GM12878 (cell line): ENCODE measurements at regions not wholly inside any gene's neighbourhood (a gene's known extent, or its start where the extent isn't known, plus 50 kb on each side); places are given as distances from the start of the nearest gene placed in this dataset.

Source experiments
- ATAC-seq: fragments of 200-7000 bp; cut with Tn5 transposase; 3 replicates; pipeline ENCODE4 v1.9.1; 2020; ENCODE audit warnings: mild to moderate bottlenecking, moderate library complexity
- BruUV-seq: library from RNA; stranded (reverse); fragments of 400-500 nt; replicated peaks from 2 replicates; lab custom pipeline; 2021; lab: Mats Ljungman, UMichigan
- CTCF ChIA-PET: fragments of 300-600 bp; sonication (Branson Sonifier 250); formaldehyde crosslinking; extraction: SDS; loops from one replicate; lab custom pipeline; 2021; ENCODE audit warnings: inconsistent platforms; lab: Yijun Ruan, JAX
- POLR2A ChIA-PET: fragments of 350-600 bp; formaldehyde crosslinking; extraction: SDS; loops from one replicate; lab custom pipeline; 2021; ENCODE audit warnings: inconsistent platforms; lab: Charles Lee
- RAD21 ChIA-PET: fragments of 300-600 bp; sonication (Branson Sonifier 250); formaldehyde crosslinking; loops from one replicate; lab custom pipeline; 2023; ENCODE audit warnings: antibody characterized with exemption; ENCODE audit not compliant: unreplicated experiment; lab: Charles Lee
- SMC1A ChIA-PET: fragments of 300-600 bp; sonication (Branson Sonifier 250); formaldehyde crosslinking; loops from one replicate; lab custom pipeline; 2023; ENCODE audit not compliant: unreplicated experiment, uncharacterized antibody; lab: Charles Lee
- DNase-seq: peaks from one replicate; pipeline ENCODE4 v3.0.0-alpha.2; 2011; ENCODE audit warnings: low read depth, low spot score
- FAIRE-seq: peaks from 3 replicates; lab custom pipeline; 2011; peaks lifted over from hg19 to GRCh38; lab: Jason Lieb, UNC
- H2AFZ ChIP-seq: 2 replicates; pipeline ENCODE4 v1.6.0; 2011; ENCODE audit warnings: low read depth, low read length, control low read depth; ENCODE audit not compliant: control insufficient read depth
- H3K27ac ChIP-seq: 2 replicates; pipeline ENCODE4 v1.5.1; 2011; ENCODE audit warnings: control low read depth; ENCODE audit not compliant: control insufficient read depth, insufficient read depth
- H3K27me3 ChIP-seq, 2 experiments: replicated peaks in 1 of 2; 2 replicates each; pipeline versions ENCODE4 v1.6.0 to v1.6.1; 2011; ENCODE audit warnings: low read length in 1 of 2; ENCODE audit not compliant: control insufficient read depth in 2 of 2, insufficient read depth in 2 of 2
- H3K36me3 ChIP-seq, 2 experiments: 2 replicates each; pipeline ENCODE4 v1.5.1; 2011; ENCODE audit warnings: low read length in 1 of 2; ENCODE audit not compliant: control insufficient read depth in 2 of 2, insufficient read depth in 2 of 2
- H3K4me1 ChIP-seq: 2 replicates; pipeline ENCODE4 v1.6.1; 2011; ENCODE audit warnings: mild to moderate bottlenecking, low read length, moderate library complexity, mixed read lengths; ENCODE audit not compliant: control insufficient read depth, insufficient read depth
- H3K4me2 ChIP-seq: 2 replicates; pipeline ENCODE4 v1.6.0; 2011; ENCODE audit warnings: control low read depth; ENCODE audit not compliant: control insufficient read depth, insufficient read depth
- H3K4me3 ChIP-seq: fragments of 200-600 bp; sonication (generic); 2 replicates; pipeline ENCODE4 v1.5.1; 2016
- H3K79me2 ChIP-seq: 2 replicates; pipeline ENCODE4 v1.6.0; 2011; ENCODE audit warnings: low read length; ENCODE audit not compliant: control insufficient read depth, insufficient read depth
- H3K9ac ChIP-seq: 2 replicates; pipeline ENCODE4 v1.8.0; 2011; ENCODE audit warnings: low read length, control low read depth, mixed read lengths; ENCODE audit not compliant: control insufficient read depth, insufficient read depth
- H3K9me3 ChIP-seq: replicated peaks from 3 replicates; pipeline ENCODE4 v1.5.1; 2011; ENCODE audit warnings: mild to moderate bottlenecking, low read length; ENCODE audit not compliant: control insufficient read depth, insufficient read depth
- H4K20me1 ChIP-seq: 2 replicates; pipeline ENCODE4 v1.6.0; 2011; ENCODE audit not compliant: control insufficient read depth, insufficient read depth
- BHLHE40 ChIP-seq, 2 experiments: fragments of 450-650 bp in 1 of 2; IDR thresholded peaks; 2 replicates each; pipeline ENCODE4 v1.6.1; 2011 to 2017; ENCODE audit warnings: low read depth in 2 of 2, borderline replicate concordance in 1 of 2, improper control_type of control experiment in 1 of 2, low read length in 1 of 2, mild to moderate bottlenecking in 1 of 2
- BMI1 ChIP-seq: fragments of 450-650 bp; IDR thresholded peaks from 2 replicates; pipeline ENCODE4 v1.6.1; 2016; ENCODE audit warnings: mild to moderate bottlenecking, moderate library complexity, borderline replicate concordance
- CHD1 ChIP-seq: IDR thresholded peaks from 2 replicates; pipeline ENCODE4 v1.6.1; 2012; ENCODE audit warnings: low read depth, low read length, improper control_type of control experiment
- CHD4 ChIP-seq: fragments of 200-600 bp; sonication (generic); IDR thresholded peaks from 2 replicates; pipeline ENCODE4 v1.6.1; 2016; ENCODE audit warnings: mild to moderate bottlenecking
- ESRRA ChIP-seq: IDR thresholded peaks from 2 replicates; pipeline ENCODE4 v1.6.1; 2012; ENCODE audit warnings: mild to moderate bottlenecking, low read length, improper control_type of control experiment
- HCFC1 ChIP-seq: fragments of 150-350 bp; IDR thresholded peaks from 2 replicates; pipeline ENCODE4 v1.6.1; 2014; ENCODE audit warnings: low read length
- KLF5 ChIP-seq: fragments of 450-650 bp; IDR thresholded peaks from 2 replicates; pipeline ENCODE4 v1.6.1; 2014; ENCODE audit warnings: mild to moderate bottlenecking; ENCODE audit not compliant: partially characterized antibody
- NR2C2 ChIP-seq: IDR thresholded peaks from 2 replicates; pipeline ENCODE4 v1.6.1; 2011; ENCODE audit warnings: borderline replicate concordance, low read depth; ENCODE audit not compliant: control insufficient read depth, insufficient read length
- POLR2A ChIP-seq: IDR thresholded peaks from 2 replicates; pipeline ENCODE4 v1.6.1; 2011; ENCODE audit warnings: low read depth, mild to moderate bottlenecking, low read length
- POU2F2 ChIP-seq: IDR thresholded peaks from 3 replicates; pipeline ENCODE4 v1.6.1; 2011; ENCODE audit warnings: low read depth, mild to moderate bottlenecking, low read length, borderline replicate concordance
- RCOR1 ChIP-seq: conservative IDR thresholded peaks from 2 replicates; pipeline ENCODE4 v1.6.1; 2012; ENCODE audit warnings: low read depth, low read length, improper control_type of control experiment
- SMAD5 ChIP-seq: IDR thresholded peaks from 2 replicates; pipeline ENCODE4 v1.6.1; 2016; ENCODE audit warnings: antibody characterized with exemption, low read depth
- TCF7 ChIP-seq: IDR thresholded peaks from 2 replicates; pipeline ENCODE4 v1.6.1; 2014; ENCODE audit warnings: antibody characterized with exemption, borderline replicate concordance
- ZNF217 ChIP-seq: fragments of 450-650 bp; IDR thresholded peaks from 2 replicates; pipeline ENCODE4 v1.6.1; 2017; ENCODE audit warnings: antibody characterized with exemption, mild to moderate bottlenecking
- WGBS: methylation state at CpG from one replicate; pipeline ENCODE4 v1.1.6; 2016; ENCODE audit warnings: low lambda C conversion rate; ENCODE audit not compliant: insufficient replicate concordance, insufficient coverage; ENCODE audit errors: missing lambda C conversion rate; 5-methylcytosine and 5-hydroxymethylcytosine counted together
- in situ Hi-C: fragments of 300-500 bp; cut with MboI; formaldehyde crosslinking; loops from 9 replicates; pipeline ENCODE4 v1.14.3; 2018; ENCODE audit warnings: mixed read lengths
- intact Hi-C: fragments of 100-400 bp; cut with micrococcal nuclease; formaldehyde crosslinking; loops from one replicate; pipeline ENCODE4 v1.14.2; 2022; ENCODE audit not compliant: unreplicated experiment
- TF ChIP-seq, protein P1 (sequence below): fragments of 450-650 bp; IDR thresholded peaks from 2 replicates; pipeline ENCODE4 v1.6.1; 2016; ENCODE audit warnings: mild to moderate bottlenecking
- TF ChIP-seq, protein P2 (sequence below): fragments of 450-650 bp; formaldehyde crosslinking; IDR thresholded peaks from 2 replicates; pipeline ENCODE4 v1.5.0; 2022; ENCODE audit warnings: mild to moderate bottlenecking, missing genetic modification characterization
- TF ChIP-seq, protein P3 (sequence below): fragments of 450-650 bp; IDR thresholded peaks from 2 replicates; pipeline ENCODE4 v1.6.1; 2014; ENCODE audit warnings: mild to moderate bottlenecking
- TF ChIP-seq, protein P4 (sequence below): IDR thresholded peaks from 2 replicates; pipeline ENCODE4 v1.6.1; 2012; ENCODE audit warnings: low read length, inconsistent platforms

DNA sequence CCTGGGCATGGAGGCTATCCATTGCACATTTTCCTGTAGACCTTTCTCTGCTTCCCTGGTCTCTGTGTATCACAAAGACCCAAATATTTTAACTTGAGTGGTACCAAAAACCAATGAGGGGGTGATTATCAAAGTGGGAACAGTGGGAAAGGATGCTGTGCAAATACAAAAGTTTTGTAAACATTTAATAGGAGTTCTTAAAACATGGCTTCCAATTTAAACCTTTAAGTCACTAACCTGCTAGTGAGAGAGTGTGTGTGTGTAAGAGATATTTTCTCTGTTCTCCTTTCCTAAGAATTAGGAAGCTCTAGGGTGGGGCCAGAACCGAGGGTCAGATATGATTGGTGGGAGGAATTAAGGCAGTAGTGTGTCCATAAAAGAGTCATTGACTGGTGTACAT is 64.5 kb upstream of the ARHGAP5 start:
- Histone ChIP-seq H3K27ac (no peak overlapping the region), H3K36me3 (no peaks in the 10 kb centered on the region), H3K27me3 (no peaks in the 10 kb centered on the region), H2AFZ (no peak overlapping the region), H3K79me2 (no peaks in the 10 kb centered on the region), H3K4me2 (no peak overlapping the region), H4K20me1 (no peaks in the 10 kb centered on the region), H3K4me3 (no peak overlapping the region), H3K4me1 (no peaks in the 10 kb centered on the region), H3K9me3 (no peaks in the 10 kb centered on the region), H3K9ac (no peak overlapping the region)
- ChIA-PET SMC1A (interaction anchor here (0.8 kb wide), 1 partner anchor 44 kb away, joined by 3 read pairs; no protein-coding TSS in a partner anchor), CTCF (no interaction called here), POLR2A (no interaction called here), RAD21 (no interaction called here)
- ATAC-seq (no peak), DNase-seq (no peak), FAIRE-seq (no peak)
- TF ChIP-seq, protein P1, sequence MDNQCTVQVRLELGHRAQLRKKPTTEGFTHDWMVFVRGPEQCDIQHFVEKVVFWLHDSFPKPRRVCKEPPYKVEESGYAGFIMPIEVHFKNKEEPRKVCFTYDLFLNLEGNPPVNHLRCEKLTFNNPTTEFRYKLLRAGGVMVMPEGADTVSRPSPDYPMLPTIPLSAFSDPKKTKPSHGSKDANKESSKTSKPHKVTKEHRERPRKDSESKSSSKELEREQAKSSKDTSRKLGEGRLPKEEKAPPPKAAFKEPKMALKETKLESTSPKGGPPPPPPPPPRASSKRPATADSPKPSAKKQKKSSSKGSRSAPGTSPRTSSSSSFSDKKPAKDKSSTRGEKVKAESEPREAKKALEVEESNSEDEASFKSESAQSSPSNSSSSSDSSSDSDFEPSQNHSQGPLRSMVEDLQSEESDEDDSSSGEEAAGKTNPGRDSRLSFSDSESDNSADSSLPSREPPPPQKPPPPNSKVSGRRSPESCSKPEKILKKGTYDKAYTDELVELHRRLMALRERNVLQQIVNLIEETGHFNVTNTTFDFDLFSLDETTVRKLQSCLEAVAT, result no peak
- no peak for TF ChIP-seq ESRRA
- no peak for TF ChIP-seq POU2F2
- TF ChIP-seq, protein P2, sequence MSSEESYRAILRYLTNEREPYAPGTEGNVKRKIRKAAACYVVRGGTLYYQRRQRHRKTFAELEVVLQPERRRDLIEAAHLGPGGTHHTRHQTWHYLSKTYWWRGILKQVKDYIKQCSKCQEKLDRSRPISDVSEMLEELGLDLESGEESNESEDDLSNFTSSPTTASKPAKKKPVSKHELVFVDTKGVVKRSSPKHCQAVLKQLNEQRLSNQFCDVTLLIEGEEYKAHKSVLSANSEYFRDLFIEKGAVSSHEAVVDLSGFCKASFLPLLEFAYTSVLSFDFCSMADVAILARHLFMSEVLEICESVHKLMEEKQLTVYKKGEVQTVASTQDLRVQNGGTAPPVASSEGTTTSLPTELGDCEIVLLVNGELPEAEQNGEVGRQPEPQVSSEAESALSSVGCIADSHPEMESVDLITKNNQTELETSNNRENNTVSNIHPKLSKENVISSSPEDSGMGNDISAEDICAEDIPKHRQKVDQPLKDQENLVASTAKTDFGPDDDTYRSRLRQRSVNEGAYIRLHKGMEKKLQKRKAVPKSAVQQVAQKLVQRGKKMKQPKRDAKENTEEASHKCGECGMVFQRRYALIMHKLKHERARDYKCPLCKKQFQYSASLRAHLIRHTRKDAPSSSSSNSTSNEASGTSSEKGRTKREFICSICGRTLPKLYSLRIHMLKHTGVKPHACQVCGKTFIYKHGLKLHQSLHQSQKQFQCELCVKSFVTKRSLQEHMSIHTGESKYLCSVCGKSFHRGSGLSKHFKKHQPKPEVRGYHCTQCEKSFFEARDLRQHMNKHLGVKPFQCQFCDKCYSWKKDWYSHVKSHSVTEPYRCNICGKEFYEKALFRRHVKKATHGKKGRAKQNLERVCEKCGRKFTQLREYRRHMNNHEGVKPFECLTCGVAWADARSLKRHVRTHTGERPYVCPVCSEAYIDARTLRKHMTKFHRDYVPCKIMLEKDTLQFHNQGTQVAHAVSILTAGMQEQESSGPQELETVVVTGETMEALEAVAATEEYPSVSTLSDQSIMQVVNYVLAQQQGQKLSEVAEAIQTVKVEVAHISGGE (CRISPR knock-in tag), result no peak
- TF ChIP-seq TCF7, result no peak
- no peak for TF ChIP-seq HCFC1
- no peak for TF ChIP-seq SMAD5
- TF ChIP-seq KLF5, result no peak
- no peak for TF ChIP-seq BMI1
- TF ChIP-seq NR2C2, result no peak
- TF ChIP-seq CHD4, result no peak
- TF ChIP-seq, protein P3, sequence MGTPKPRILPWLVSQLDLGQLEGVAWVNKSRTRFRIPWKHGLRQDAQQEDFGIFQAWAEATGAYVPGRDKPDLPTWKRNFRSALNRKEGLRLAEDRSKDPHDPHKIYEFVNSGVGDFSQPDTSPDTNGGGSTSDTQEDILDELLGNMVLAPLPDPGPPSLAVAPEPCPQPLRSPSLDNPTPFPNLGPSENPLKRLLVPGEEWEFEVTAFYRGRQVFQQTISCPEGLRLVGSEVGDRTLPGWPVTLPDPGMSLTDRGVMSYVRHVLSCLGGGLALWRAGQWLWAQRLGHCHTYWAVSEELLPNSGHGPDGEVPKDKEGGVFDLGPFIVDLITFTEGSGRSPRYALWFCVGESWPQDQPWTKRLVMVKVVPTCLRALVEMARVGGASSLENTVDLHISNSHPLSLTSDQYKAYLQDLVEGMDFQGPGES, result no peak
- no peak for TF ChIP-seq RCOR1
- TF ChIP-seq ZNF217, result no peak
- TF ChIP-seq BHLHE40 (IDR thresholded peaks at IDR 0.05; ENCODE audit: borderline replicate concordance in 1 of 2, low read depth in 2 of 2, low read length in 1 of 2), result no peak
- no peak for TF ChIP-seq CHD1
- TF ChIP-seq, protein P4, sequence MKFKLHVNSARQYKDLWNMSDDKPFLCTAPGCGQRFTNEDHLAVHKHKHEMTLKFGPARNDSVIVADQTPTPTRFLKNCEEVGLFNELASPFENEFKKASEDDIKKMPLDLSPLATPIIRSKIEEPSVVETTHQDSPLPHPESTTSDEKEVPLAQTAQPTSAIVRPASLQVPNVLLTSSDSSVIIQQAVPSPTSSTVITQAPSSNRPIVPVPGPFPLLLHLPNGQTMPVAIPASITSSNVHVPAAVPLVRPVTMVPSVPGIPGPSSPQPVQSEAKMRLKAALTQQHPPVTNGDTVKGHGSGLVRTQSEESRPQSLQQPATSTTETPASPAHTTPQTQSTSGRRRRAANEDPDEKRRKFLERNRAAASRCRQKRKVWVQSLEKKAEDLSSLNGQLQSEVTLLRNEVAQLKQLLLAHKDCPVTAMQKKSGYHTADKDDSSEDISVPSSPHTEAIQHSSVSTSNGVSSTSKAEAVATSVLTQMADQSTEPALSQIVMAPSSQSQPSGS, result no peak
- no peak for TF ChIP-seq POLR2A
- no TSS peak for BruUV-seq
- intact Hi-C loops (no loop called here), in situ Hi-C loops (no loop called here)
- WGBS, result 0% methylated on average over 1 of the region's 1 CpG
